Mucosa of gallbladder (tissue), 1 donor: ENCODE measurements at regions not wholly inside any gene's neighbourhood (a gene's known extent, or its start where the extent isn't known, plus 50 kb on each side); places are given as distances from the start of the nearest gene placed in this dataset.
"Not testable (repeated sequence)": the region's sequence is repeated elsewhere in the genome, so short reads cannot be mapped to it uniquely, and the experiment has no call there.

ENCODE experiments used
- DNase-seq: peaks from one replicate; pipeline ENCODE4 v3.0.0-alpha.2; 2020; ENCODE audit warnings: low spot score
- donor health status: DM: no; HTN: no; CAD: no.

GRCh38 chr6:120805276-120805675 lies 529.0 kb downstream of the TBC1D32 start:
- DNase-seq: no peak

DNA sequence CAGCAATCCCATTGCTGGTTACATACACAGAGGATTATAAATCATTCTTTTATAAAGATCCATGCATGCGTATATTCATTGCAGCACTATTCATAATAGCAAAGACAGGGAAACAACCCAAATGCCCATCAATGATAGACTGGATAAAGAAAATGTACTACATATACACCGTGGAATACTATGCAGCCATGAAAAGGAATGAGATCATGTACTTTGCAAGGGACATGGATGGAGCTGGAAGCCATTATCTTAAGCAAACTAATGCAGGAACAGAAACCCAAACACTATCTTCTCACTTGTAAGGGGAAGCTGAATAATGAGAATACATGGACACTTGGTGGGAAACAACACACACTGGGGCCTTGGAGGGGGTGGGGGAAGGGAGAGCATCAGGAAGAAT lies 529.7 kb downstream of the TBC1D32 start:
- no peak for DNase-seq

- DNase-seq: no peak
These were observed 547.6 kb downstream of the TBC1D32 start for GRCh38 chr6:120786682-120787081.

DNA sequence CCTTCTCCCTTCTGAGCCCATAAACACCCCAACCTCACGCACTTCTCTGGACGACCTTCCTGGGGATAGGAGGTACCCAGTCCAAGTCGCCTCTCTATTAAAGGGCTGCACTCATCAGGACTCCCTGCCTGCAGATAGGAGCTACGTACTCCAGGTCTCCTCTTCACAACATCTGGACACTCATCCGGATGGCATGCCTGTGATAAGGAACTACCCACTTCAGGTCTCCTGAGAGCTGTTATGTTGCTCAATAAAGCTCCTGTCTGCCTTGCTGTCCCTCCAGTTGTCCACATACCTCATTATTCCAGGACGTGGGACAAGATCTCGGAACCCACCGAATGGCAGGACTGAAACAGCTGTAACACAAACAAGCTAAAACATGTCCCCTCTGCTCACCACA lies 548.0 kb downstream of the TBC1D32 start:
- DNase-seq: no peak

DNA sequence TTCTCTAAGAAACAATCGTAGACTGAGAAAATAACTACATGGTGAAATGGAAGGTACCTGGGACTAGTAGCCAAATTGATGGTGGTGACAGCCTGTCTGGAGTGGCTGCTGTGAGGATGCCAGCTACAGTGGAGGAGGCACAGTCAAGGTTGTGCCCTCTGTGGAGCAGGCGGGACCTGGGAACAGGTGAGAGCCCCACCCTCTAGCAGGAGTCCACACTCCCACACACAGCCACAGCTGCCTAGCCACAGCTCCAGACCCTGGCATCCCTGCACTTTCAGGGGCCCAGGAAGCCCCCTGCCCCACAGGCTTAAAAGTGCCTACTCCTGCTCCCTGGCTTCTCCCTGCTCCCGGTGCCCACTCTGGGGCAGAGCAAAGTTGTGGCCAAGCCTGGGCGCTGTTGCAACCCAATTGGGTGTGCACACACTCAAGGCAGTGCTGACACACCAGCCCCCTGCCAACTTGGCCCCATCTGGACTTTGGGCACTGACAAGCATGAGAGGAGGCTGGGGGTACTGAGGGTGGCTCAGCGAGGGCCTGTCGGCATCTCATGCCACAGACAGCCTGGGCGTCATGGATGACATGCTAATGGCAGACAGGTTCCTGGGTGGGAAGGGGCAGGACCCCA lies 548.7 kb downstream of the TBC1D32 start:
- DNase-seq: no peak

DNA sequence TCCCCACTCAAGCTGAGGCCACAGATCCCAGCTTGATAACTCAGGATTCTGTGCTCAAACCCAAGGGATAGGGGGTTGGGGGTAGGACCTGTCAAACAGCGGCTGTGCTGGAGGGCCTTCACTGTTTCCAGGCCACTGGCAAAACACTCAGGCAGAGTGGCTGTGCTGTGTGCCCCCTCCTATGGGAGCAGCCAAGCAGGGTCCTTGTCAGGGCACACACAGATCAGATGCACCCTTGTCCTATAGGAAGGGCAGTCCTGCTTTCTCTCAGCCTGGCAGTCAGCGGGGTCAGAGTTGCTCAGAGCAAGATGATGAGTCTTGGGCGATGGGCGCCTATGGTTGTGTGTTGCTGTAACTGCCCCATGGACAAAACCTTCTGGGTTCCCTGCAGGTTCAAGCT lies 554.8 kb downstream of the TBC1D32 start:
- DNase-seq: no peak

DNA sequence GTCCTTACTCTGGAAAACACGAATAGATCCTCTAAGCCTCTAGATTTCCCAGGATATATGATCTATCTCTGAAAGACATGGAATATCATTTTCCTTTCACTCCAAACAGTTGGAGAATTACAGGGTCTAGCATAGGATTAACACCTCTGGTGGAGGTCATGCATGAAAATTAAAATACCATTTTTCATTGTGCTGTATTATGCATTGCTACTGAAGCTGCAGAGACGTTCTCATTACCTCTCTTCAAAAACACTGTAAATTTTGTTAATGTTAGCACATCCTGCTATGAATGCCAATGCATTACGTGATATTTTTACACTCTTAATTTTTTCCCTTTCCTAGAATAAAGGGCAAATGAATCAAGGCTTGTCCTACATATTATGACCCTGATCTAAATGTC lies 558.6 kb downstream of the TBC1D32 start:
- DNase-seq: no peak

DNA sequence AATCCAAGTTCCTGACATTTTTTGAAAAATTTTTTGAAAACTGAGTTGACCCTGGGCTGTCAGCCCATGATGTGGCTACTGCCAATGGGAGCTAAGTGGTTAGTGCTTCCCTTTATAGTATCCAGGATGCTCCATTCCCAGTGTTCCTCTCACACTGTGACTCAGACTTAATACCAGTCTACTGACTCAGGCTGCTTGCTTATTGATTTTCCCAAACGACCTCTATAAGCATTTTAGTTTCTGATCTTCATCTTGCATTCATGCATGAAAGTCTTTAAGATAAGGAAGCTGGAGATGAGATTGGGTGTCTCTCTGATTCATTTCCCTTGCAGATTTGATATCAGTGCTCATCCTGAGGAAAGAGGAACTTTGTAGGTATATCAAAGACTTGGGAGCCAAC lies 560.0 kb downstream of the TBC1D32 start:
- DNase-seq: no peak

DNA sequence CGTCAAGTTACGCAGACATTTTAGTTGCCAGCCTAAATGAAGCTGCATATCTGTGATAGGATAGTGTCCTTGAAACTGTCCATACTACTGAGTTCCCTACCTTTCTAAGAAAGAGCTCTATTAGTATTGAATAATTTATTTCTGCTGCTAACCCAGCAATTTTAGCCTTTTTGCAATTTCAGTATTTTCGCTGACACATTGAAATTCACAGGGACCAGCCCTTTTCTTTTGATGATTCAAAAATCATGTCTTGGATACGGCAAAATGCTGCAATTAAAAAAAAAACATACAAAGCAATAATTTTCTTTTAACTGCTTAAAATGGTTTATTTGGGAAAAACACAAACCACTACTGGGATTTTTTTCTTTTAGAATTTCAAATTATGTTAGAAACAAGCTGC lies 563.3 kb downstream of the TBC1D32 start:
- DNase-seq: no peak

GRCh38 chr6:120764312-120764711 lies 570.0 kb downstream of the TBC1D32 start:
- no peak for DNase-seq

DNA sequence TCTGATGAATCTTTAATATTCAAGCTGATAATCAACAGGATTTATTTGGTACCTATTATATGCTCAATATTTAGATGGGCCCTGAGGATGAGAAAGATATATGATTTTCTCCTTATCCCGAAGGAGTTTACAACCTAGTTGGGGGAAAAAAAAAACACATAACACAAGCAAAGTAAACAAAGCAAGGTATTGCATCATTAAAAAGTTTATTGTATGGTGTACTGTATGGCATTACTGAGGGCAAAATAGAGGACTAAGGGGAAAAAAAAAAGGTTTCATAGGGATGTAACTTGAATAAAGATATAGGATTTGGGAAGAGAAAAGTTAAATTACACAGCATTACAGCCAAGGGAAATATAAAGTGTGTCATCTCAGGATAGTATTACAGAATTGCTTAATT lies 574.7 kb downstream of the TBC1D32 start:
- DNase-seq: no peak

DNA sequence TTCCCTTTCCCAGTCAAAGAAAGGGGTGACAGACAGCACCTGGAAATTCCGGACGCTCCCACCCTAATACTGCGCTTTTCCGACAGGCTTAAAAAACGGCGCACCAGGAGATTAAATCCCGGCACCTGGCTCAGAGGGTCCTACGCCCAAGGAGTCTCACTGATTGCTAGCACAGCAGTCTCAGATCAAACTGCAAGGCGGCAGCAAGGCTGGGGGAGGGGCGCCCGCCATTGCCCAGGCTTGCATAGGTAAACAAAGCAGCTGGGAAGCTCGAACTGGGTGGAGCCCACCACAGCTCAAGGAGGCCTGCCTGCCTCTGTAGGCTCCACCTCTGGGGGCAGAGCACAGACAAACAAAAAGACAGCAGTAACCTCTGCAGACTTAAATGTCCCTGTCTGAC lies 585.7 kb downstream of the TBC1D32 start:
- not testable (repeated sequence) for DNase-seq

- DNase-seq: no peak
These were observed 597.5 kb downstream of the TBC1D32 start for GRCh38 chr6:120736740-120737139.

- no peak for DNase-seq
These were observed 598.6 kb downstream of the TBC1D32 start for GRCh38 chr6:120735641-120736040.

DNA sequence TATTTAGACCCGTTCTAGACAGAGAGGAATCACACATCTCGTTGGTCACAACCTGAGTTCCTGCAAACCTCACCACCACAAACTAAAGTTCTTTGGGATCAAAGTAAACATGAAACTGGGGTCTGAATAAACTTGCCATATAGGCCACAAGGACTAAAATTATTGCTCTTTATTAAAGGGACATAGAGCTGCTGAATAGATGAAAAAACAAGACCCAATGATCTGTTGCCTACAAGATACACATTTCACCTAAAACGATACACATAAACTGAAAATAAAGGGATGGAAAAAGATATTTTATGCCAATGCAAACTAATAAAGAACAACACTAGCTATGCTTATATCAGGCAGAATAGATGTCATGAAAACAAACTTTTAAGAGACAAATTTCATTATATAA lies 623.0 kb downstream of the TBC1D32 start:
- no peak for DNase-seq

GRCh38 chr6:120700001-120700400 lies 634.3 kb downstream of the TBC1D32 start:
- DNase-seq: no peak

- DNase-seq: no peak
These were observed 647.8 kb downstream of the TBC1D32 start for GRCh38 chr6:120686492-120686891.

GRCh38 chr6:120682145-120682544 lies 652.1 kb downstream of the TBC1D32 start:
- DNase-seq: no peak

- DNase-seq: no peak
These were observed 653.1 kb downstream of the TBC1D32 start for GRCh38 chr6:120681204-120681603.

GRCh38 chr6:120675886-120676285 lies 658.4 kb downstream of the TBC1D32 start:
- DNase-seq: no peak

GRCh38 chr6:120671519-120671918 lies 662.8 kb downstream of the TBC1D32 start:
- no peak for DNase-seq

DNA sequence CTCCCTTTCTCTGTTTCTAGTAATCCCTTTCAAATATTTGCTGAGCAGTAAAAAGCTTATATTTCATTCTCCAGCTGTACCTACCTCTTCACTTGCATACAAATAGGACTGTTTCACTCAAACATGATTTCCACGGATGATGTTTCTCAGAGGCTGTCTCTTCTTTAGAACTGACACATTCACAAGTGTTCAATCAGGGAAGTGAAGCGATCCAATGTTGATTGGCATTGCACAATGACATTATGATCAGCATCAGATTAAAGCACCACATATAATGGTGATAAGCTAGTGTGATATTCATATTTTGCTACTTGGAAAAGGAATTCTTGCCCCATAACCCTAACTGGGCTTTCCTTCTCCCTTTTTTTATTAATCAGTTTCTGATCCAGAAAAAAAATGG lies 681.8 kb downstream of the TBC1D32 start:
- no peak for DNase-seq

DNA sequence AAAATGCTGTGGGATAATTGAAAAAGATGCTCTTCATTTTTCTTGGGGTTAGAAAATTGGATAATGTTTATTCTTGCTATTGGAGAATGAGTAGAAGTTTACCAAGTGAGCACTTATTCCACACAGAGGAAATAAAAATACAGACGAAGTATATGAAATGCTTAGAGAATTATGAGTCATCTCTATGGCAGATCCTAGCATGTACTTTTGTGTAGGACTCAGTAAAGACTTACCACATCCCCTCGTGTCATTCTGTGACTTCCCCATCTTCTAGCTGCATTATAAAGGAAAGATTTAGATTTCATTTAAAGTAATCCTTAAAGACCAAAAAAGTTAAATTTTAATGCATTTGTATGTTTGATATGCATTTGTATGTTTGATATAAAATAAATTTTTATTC lies 685.6 kb downstream of the TBC1D32 start:
- no peak for DNase-seq

- DNase-seq: no peak
These were observed 688.2 kb downstream of the TBC1D32 start for GRCh38 chr6:120646101-120646500.

DNA sequence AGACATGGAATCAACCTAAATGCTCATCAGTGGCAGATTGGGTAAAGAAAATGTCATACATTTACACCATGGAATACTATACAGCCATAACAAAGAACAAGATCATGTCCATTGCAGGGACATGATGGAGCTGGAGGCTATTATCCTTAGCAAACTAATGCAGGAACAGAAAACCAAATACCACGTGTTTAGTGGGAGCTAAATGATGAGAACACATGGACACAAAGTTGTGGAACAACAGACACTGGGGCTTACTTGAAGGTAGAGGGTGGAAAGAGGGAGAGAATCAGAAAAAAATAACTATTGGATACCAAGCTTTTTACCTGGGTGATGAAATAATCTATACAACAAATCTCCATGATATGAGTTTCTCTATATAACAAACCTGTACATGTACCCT lies 701.3 kb downstream of the TBC1D32 start:
- no peak for DNase-seq
